Loucy (cell line): ENCODE measurements at regions not wholly inside any gene's neighbourhood (a gene's known extent, or its start where the extent isn't known, plus 50 kb on each side); places are given as distances from the start of the nearest gene placed in this dataset.

Source experiments
- H2AFZ ChIP-seq: fragments of 200-600 bp; sonication (generic); 2 replicates; pipeline ENCODE4 v1.6.0; 2016; ENCODE audit warnings: antibody characterized with exemption, mild to moderate bottlenecking, low read length, moderate library complexity
- H3F3A ChIP-seq: fragments of 200-600 bp; 2 replicates; pipeline ENCODE4 v1.6.0; 2016; ENCODE audit warnings: antibody characterized with exemption, low read depth, mild to moderate bottlenecking
- H3K27me3 ChIP-seq: fragments of 200-600 bp; sonication (generic); 2 replicates; pipeline ENCODE4 v1.6.1; 2014; ENCODE audit warnings: low read length, mild to moderate bottlenecking; ENCODE audit not compliant: insufficient read depth, poor library complexity, severe bottlenecking
- H3K36me3 ChIP-seq: fragments of 200-600 bp; sonication (generic); 2 replicates; pipeline ENCODE4 v1.6.1; 2016; ENCODE audit warnings: low read length; ENCODE audit not compliant: insufficient read depth
- H3K4me1 ChIP-seq: fragments of 200-600 bp; sonication (generic); 2 replicates; pipeline ENCODE4 v1.5.1; 2014; ENCODE audit warnings: low read length, mild to moderate bottlenecking; ENCODE audit not compliant: insufficient read depth, poor library complexity, severe bottlenecking
- H3K4me2 ChIP-seq: fragments of 200-600 bp; sonication (generic); 2 replicates; pipeline ENCODE4 v1.6.0; 2014; ENCODE audit warnings: antibody characterized with exemption, low read length, low read depth, mild to moderate bottlenecking; ENCODE audit not compliant: poor library complexity, severe bottlenecking
- H3K4me3 ChIP-seq: fragments of 200-600 bp; sonication (generic); 2 replicates; pipeline ENCODE4 v1.5.1; 2014; ENCODE audit warnings: low read length, mild to moderate bottlenecking, mixed read lengths; ENCODE audit not compliant: poor library complexity, severe bottlenecking
- H3K79me2 ChIP-seq: fragments of 200-600 bp; sonication (generic); 2 replicates; pipeline ENCODE4 v1.6.1; 2014; ENCODE audit warnings: low read length; ENCODE audit not compliant: insufficient read depth
- H3K9ac ChIP-seq: fragments of 200-600 bp; sonication (generic); 2 replicates; pipeline ENCODE4 v1.6.0; 2014; ENCODE audit warnings: mild to moderate bottlenecking, low read depth, low read length, moderate library complexity; ENCODE audit not compliant: poor library complexity, severe bottlenecking
- H3K9me2 ChIP-seq: fragments of 200-600 bp; sonication (generic); replicated peaks from 2 replicates; pipeline ENCODE4 v1.6.1; 2016; ENCODE audit warnings: low read depth, low read length, mixed read lengths
- H3K9me3 ChIP-seq: fragments of 200-600 bp; sonication (generic); 2 replicates; pipeline ENCODE4 v1.6.1; 2014; ENCODE audit warnings: mild to moderate bottlenecking, antibody characterized with exemption, low read length, low read depth; ENCODE audit not compliant: insufficient read depth
- H4K20me1 ChIP-seq: fragments of 200-600 bp; sonication (generic); 2 replicates; pipeline ENCODE4 v1.6.0; 2014; ENCODE audit warnings: antibody characterized with exemption, low read length, mild to moderate bottlenecking; ENCODE audit not compliant: insufficient read depth, poor library complexity, severe bottlenecking
- EZH2phosphoT487 ChIP-seq: fragments of 200-600 bp; IDR thresholded peaks from 2 replicates; pipeline ENCODE4 v1.6.1; 2018; ENCODE audit warnings: antibody characterized with exemption, mild to moderate bottlenecking, moderate library complexity, borderline replicate concordance
- TF ChIP-seq, protein P1 (sequence below): fragments of 200-600 bp; sonication (generic); conservative IDR thresholded peaks from 2 replicates; pipeline ENCODE4 v1.5.1; 2014; ENCODE audit warnings: mild to moderate bottlenecking, antibody characterized with exemption, low read length

DNA sequence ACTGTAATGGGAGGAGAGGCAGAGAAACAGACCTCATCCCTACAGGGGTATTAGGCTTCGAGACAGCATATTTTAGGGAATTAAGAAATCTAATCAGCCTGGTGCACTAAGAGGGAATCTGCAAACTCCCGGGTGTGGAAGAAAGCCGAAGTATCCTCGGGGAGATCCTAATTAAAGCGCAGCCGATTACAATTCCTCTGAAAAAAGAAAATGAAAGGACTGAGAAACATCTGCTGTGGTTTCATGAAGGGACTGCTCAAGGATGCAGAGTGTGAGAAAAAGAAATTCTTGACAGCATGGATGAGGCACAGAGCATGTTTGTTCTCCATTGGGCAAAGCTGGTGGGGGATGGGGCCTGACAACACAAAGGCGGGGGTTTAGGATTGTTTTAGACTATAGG, 290.0 kb upstream of the LARGE1 start:
- H3K4me1 ChIP-seq, result no peaks in the 10 kb centered on the region
- no peaks in the 10 kb centered on the region for H4K20me1 ChIP-seq
- no peak overlapping the region for H2AFZ ChIP-seq
- no peak overlapping the region for H3K4me3 ChIP-seq
- H3K9ac ChIP-seq, result no peak overlapping the region
- no peaks in the 10 kb centered on the region for H3K9me3 ChIP-seq
- no peaks in the 10 kb centered on the region for H3K36me3 ChIP-seq
- H3K27me3 ChIP-seq, result no peaks in the 10 kb centered on the region
- H3F3A ChIP-seq, result no peaks in the 10 kb centered on the region
- no peak overlapping the region for H3K4me2 ChIP-seq
- TF ChIP-seq, protein P1, sequence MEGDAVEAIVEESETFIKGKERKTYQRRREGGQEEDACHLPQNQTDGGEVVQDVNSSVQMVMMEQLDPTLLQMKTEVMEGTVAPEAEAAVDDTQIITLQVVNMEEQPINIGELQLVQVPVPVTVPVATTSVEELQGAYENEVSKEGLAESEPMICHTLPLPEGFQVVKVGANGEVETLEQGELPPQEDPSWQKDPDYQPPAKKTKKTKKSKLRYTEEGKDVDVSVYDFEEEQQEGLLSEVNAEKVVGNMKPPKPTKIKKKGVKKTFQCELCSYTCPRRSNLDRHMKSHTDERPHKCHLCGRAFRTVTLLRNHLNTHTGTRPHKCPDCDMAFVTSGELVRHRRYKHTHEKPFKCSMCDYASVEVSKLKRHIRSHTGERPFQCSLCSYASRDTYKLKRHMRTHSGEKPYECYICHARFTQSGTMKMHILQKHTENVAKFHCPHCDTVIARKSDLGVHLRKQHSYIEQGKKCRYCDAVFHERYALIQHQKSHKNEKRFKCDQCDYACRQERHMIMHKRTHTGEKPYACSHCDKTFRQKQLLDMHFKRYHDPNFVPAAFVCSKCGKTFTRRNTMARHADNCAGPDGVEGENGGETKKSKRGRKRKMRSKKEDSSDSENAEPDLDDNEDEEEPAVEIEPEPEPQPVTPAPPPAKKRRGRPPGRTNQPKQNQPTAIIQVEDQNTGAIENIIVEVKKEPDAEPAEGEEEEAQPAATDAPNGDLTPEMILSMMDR, result no peak
- TF ChIP-seq EZH2phosphoT487, result no peak
- no peaks in the 10 kb centered on the region for H3K79me2 ChIP-seq
- no peaks in the 10 kb centered on the region for H3K9me2 ChIP-seq

DNA sequence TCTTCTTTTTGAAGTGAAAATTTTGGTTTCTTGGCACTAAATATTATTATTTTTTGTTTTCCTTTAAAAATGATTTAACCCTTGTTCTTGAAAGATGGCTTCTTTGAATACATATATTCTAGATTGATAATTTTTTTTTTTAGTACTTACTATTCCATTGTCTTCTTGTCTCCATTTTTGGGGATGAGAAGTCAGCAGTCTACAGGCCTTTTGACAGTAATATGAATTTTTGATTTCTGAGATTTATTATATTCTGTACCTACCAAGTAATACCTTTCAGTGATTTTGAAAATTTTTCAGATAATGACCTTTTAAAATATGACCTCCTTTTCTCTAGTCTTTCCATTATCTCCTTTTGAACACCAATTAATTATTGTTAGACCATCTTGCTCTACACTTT, 294.1 kb upstream of the LARGE1 start:
- Histone ChIP-seq H3K4me3 (no peak overlapping the region), H3K4me2 (no peak overlapping the region), H3K36me3 (no peaks in the 10 kb centered on the region), H3F3A (no peaks in the 10 kb centered on the region), H2AFZ (no peak overlapping the region), H3K9me3 (no peaks in the 10 kb centered on the region), H4K20me1 (no peaks in the 10 kb centered on the region), H3K79me2 (no peaks in the 10 kb centered on the region), H3K9ac (no peak overlapping the region), H3K4me1 (no peaks in the 10 kb centered on the region), H3K27me3 (no peaks in the 10 kb centered on the region), H3K9me2 (no peaks in the 10 kb centered on the region)
- no peak for TF ChIP-seq EZH2phosphoT487
- TF ChIP-seq, protein P1, result no peak

DNA sequence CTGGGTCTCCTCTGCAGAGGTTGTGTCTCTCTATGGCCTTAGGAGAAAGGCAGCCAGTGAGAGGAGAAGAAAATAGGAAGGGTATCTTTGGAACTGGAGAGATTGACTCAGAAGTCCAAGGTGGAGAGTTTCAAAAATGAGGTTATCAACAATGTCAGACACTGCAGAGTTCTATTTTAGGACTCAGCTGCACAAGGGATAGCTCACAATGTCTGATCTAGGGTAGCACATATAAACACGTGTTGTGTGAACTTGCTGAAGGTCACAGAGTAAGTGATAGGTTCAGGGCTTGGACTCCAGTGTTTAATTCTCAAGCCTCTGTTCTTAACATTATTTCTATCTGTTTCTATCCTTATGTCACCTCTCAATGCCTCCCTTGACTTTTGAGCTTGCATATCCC, 305.0 kb upstream of the LARGE1 start:
- Histone ChIP-seq H3K9ac (no peak overlapping the region), H4K20me1 (no peaks in the 10 kb centered on the region), H3K79me2 (no peaks in the 10 kb centered on the region), H3K36me3 (no peaks in the 10 kb centered on the region), H3K27me3 (no peaks in the 10 kb centered on the region), H3F3A (no peaks in the 10 kb centered on the region), H2AFZ (no peak overlapping the region), H3K9me3 (peaks cover 3% of the 10 kb centered on the region), H3K4me3 (no peak overlapping the region), H3K4me2 (no peak overlapping the region), H3K4me1 (no peaks in the 10 kb centered on the region), H3K9me2 (no peaks in the 10 kb centered on the region)
- TF ChIP-seq, protein P1, result no peak
- TF ChIP-seq EZH2phosphoT487, result no peak
